GM12892 (cell line): ENCODE measurements at regions not wholly inside any gene's neighbourhood (a gene's known extent, or its start where the extent isn't known, plus 50 kb on each side); places are given as distances from the start of the nearest gene placed in this dataset.

Experiments used
- POLR2AphosphoS5 ChIP-seq: IDR thresholded peaks from 2 replicates; pipeline ENCODE4 v1.6.1; 2011; ENCODE audit warnings: low read depth, low read length, control low read depth
- TAF1 ChIP-seq: IDR thresholded peaks from 2 replicates; pipeline ENCODE4 v1.6.1; 2011; ENCODE audit warnings: low read depth, mild to moderate bottlenecking, control low read depth, low read length, borderline replicate concordance

DNA sequence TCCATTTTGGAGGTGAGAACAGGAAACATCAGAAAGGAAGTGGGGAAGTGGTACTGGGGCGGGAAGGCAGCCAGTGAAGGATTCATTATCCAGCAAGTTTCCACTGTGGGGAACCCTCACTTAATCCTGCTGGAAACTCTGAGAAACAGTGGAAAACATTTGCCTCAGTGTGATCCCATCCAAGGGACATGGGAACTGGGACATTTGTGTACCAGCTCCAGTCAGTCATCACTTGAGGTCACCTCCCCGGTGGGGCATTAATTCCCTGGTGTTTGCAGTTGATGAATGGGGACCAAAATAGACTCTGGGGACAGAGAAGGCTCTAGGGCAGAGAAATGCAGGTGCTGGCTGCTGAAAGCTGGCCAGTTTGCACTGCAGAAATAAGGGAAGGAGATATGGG lies 599.9 kb downstream of the BUD13 start:
- TF ChIP-seq TAF1: no peak
- TF ChIP-seq POLR2AphosphoS5: no peak
